ENCODE measurements at regions not wholly inside any gene's neighbourhood (a gene's known extent, or its start where the extent isn't known, plus 50 kb on each side); places are given as distances from the start of the nearest gene placed in this dataset.

DNA sequence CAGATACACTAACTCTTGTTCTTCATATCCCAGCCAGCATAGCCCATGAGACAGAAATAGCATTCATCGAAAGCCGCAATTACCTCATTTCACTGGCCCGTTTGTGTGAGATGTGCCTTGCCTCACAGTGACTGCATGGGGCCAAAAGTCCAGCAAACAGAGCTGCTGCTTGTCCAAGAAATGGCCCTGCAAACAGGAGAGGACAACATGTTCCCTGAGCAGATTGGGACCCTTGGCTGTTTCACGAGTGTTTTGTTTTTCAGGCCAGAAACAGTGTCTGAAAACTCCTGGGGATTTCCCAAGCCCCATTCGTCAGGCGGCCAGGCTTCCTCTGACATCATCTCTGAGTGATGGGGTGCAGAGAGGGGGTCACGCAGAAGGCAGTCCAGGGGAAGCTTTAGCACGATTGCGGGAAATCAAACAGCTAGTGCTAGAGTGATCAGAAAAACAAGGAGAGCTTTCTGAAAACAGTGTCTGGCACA lies 503.6 kb upstream of the PAPPA start:
- no peaks in the 10 kb centered on the region for H3K4me1 ChIP-seq (ENCODE audit: insufficient read depth)
- no peaks in the 10 kb centered on the region for H3K9me3 ChIP-seq
- H3K4me3 ChIP-seq: no peak overlapping the region
- no peak overlapping the region for H3K27ac ChIP-seq
- no peaks in the 10 kb centered on the region for H3K27me3 ChIP-seq
- intact Hi-C loops (cut with DNase I): no loop called here
- TF ChIP-seq, protein P1, sequence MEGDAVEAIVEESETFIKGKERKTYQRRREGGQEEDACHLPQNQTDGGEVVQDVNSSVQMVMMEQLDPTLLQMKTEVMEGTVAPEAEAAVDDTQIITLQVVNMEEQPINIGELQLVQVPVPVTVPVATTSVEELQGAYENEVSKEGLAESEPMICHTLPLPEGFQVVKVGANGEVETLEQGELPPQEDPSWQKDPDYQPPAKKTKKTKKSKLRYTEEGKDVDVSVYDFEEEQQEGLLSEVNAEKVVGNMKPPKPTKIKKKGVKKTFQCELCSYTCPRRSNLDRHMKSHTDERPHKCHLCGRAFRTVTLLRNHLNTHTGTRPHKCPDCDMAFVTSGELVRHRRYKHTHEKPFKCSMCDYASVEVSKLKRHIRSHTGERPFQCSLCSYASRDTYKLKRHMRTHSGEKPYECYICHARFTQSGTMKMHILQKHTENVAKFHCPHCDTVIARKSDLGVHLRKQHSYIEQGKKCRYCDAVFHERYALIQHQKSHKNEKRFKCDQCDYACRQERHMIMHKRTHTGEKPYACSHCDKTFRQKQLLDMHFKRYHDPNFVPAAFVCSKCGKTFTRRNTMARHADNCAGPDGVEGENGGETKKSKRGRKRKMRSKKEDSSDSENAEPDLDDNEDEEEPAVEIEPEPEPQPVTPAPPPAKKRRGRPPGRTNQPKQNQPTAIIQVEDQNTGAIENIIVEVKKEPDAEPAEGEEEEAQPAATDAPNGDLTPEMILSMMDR (IDR thresholded peaks at IDR 0.05): no peak
- TF ChIP-seq EP300 (IDR thresholded peaks at IDR 0.05): peak; percentile 79
- DNase-seq: peak in 1 of 5 donors; percentile 52
- H3K36me3 ChIP-seq: no peaks in the 10 kb centered on the region
- WGBS, 3 donors: 35 to 51% (median 39%) methylated on average over 9 of the region's 9 CpGs

DNA sequence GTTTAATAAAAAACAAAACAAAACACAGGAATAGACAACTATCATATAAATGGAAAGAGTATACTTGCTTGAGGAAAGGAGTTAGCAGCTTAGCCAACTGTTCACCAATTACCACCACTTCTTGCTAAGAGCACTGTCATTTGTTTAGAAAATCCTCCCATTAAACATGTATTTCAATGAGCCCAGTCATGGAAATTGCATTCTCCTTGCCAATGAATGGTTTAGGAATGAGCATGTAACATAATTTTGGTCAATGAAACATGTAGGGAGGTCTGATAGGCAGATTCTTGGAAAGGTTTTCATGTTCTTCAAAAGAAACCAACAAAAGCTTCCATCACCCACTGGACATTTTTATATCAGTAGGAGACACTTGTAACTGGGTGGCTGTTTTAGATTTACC lies 502.8 kb upstream of the PAPPA start:
- Histone ChIP-seq H3K27me3 (no peaks in the 10 kb centered on the region), H3K36me3 (no peaks in the 10 kb centered on the region), H3K4me3 (no peak overlapping the region), H3K9me3 (no peaks in the 10 kb centered on the region), H3K27ac (no peak overlapping the region), H3K4me1 (ENCODE audit: insufficient read depth) (no peaks in the 10 kb centered on the region)
- intact Hi-C loops (cut with DNase I): no loop called here
- TF ChIP-seq, protein P1 (IDR thresholded peaks at IDR 0.05): no peak
- TF ChIP-seq EP300 (IDR thresholded peaks at IDR 0.05) (no peak), POLR2A (IDR thresholded peaks at IDR 0.05) (no peak)
- DNase-seq: no peak

DNA sequence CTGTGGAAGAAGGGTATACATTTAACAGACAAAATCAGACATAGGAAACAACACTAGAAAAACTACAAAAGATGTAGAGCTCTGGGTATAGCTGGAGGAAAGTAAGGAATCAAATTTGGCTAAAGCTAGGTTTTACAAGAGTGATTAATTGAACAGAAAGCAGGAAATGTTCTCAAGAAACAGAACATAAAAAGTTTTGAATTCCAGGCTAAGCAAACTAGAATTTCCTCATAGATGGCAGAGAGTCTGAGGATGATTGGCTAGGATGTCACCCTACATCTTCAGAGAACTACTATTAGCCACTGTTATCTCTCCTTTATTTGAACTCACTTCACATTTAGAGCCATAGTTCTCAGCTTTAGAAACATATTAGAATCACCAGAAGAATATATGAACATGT lies 502.1 kb upstream of the PAPPA start:
- Histone ChIP-seq H3K9me3 (no peaks in the 10 kb centered on the region), H3K36me3 (no peaks in the 10 kb centered on the region), H3K4me3 (no peak overlapping the region), H3K27ac (no peak overlapping the region), H3K4me1 (ENCODE audit: insufficient read depth) (no peaks in the 10 kb centered on the region), H3K27me3 (no peaks in the 10 kb centered on the region)
- TF ChIP-seq EP300 (IDR thresholded peaks at IDR 0.05) (no peak), POLR2A (IDR thresholded peaks at IDR 0.05) (no peak)
- TF ChIP-seq, protein P1 (IDR thresholded peaks at IDR 0.05): no peak
- intact Hi-C loops (cut with DNase I): no loop called here
- DNase-seq: no peak

DNA sequence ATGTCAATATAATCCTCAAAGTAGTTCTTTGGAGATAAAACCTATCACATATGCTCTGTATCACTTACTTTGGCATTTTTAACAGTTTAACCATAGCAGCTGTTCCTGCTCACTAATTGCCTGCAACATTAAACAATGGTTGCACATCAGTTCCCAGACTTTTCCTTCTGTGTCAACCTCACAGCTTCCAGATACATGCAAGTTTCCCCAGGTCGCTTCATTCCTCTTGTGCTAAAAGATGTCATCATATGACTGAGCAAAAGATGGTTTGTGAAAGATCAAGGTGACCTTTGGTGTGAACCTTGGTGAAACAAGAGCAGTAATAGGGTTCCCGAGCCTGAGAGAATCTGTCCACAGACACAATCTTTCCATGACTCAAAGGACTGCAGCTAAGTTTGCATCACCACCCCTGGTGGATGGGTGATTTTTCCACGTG lies 500.4 kb upstream of the PAPPA start:
- intact Hi-C loops (cut with DNase I): no loop called here
- Histone ChIP-seq H3K27me3 (no peaks in the 10 kb centered on the region), H3K9me3 (no peaks in the 10 kb centered on the region), H3K4me3 (no peak overlapping the region), H3K36me3 (no peaks in the 10 kb centered on the region), H3K27ac (no peak overlapping the region), H3K4me1 (ENCODE audit: insufficient read depth) (no peaks in the 10 kb centered on the region)
- TF ChIP-seq, protein P1 (IDR thresholded peaks at IDR 0.05): no peak
- TF ChIP-seq EP300 (IDR thresholded peaks at IDR 0.05) (no peak), POLR2A (IDR thresholded peaks at IDR 0.05) (no peak)
- WGBS, 3 donors: 35 to 51% (median 40%) methylated on average over 3 of the region's 3 CpGs
- DNase-seq: no peak

DNA sequence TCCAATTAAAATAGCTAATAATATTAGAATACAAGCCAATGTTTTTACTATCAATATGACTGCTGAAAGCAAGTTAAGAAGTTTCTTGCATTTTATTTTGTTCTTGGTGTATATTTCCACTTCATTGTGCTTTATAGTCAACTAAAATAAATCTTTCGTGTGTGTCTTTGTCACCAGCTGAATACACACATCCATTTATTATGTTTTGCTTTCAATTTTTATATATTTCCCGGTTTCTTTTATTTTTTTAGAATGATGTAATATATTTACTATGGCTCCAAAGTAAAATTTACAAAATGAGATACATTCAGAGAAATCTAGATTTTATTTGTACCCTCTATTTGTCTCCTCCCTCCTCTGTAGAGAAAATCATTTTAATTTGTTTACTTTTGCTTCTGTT lies 495.9 kb upstream of the PAPPA start:
- intact Hi-C loops (cut with DNase I): no loop called here
- Histone ChIP-seq H3K4me1 (ENCODE audit: insufficient read depth) (no peaks in the 10 kb centered on the region), H3K27ac (no peak overlapping the region), H3K27me3 (no peaks in the 10 kb centered on the region), H3K4me3 (no peak overlapping the region), H3K9me3 (no peaks in the 10 kb centered on the region), H3K36me3 (no peaks in the 10 kb centered on the region)
- DNase-seq: no peak
- WGBS, 3 donors: 70 to 76% (median 72%) methylated on average over 2 of the region's 2 CpGs
- TF ChIP-seq POLR2A (IDR thresholded peaks at IDR 0.05): no peak
